Nephron (organoid): ENCODE measurements at regions not wholly inside any gene's neighbourhood (a gene's known extent, or its start where the extent isn't known, plus 50 kb on each side); places are given as distances from the start of the nearest gene placed in this dataset.

ENCODE experiments used
- H3K27ac Mint-ChIP-seq, 3 experiments: 2 replicates each; pipeline ENCODE4 v1.8.0; 2020; ENCODE audit warnings: mixed read lengths in 3 of 3, mild to moderate bottlenecking in 2 of 3, moderate library complexity in 1 of 3
- H3K27me3 Mint-ChIP-seq: 2 replicates; pipeline ENCODE4 v1.8.0; 2021; ENCODE audit warnings: low read depth, mild to moderate bottlenecking, moderate library complexity, mixed read lengths
- H3K36me3 Mint-ChIP-seq: 2 replicates; pipeline ENCODE4 v1.8.0; 2020; ENCODE audit warnings: low read depth, mixed read lengths
- H3K4me1 Mint-ChIP-seq: 2 replicates; pipeline ENCODE4 v1.8.0; 2020; ENCODE audit warnings: mixed read lengths
- H3K4me3 Mint-ChIP-seq, 3 experiments: 2 replicates each; pipeline ENCODE4 v1.8.0; 2020; ENCODE audit warnings: mild to moderate bottlenecking in 3 of 3, mixed read lengths in 3 of 3, moderate library complexity in 2 of 3
- H3K9me3 Mint-ChIP-seq: 2 replicates; pipeline ENCODE4 v1.8.0; 2020; ENCODE audit warnings: mixed read lengths
- CTCF ChIP-seq, 3 experiments: fragments of 200-600 bp; sonication (generic); IDR thresholded peaks; one replicate each; pipeline ENCODE4 v1.5.0; 2021; ENCODE audit warnings: antibody characterized with exemption in 3 of 3; ENCODE audit not compliant: unreplicated experiment in 3 of 3

GRCh38 chr5:158466191-158466590 is 607.2 kb upstream of the CLINT1 start:
- Mint-ChIP-seq H3K27me3 (no peaks in the 10 kb centered on the region), H3K9me3 (peaks cover 7% of the 10 kb centered on the region), H3K4me3 (no peak overlapping the region), H3K27ac (peak overlapping the region; percentile 52 to 84 (median 81)), H3K4me1 (peaks cover 65% of the 10 kb centered on the region), H3K36me3 (no peaks in the 10 kb centered on the region)
- no peak for TF ChIP-seq CTCF (IDR thresholded peaks at IDR 0.05; ENCODE audit: unreplicated experiment in 3 of 3)

GRCh38 chr5:158465086-158465972 is 606.4 kb upstream of the CLINT1 start:
- no peak overlapping the region for H3K4me3 Mint-ChIP-seq
- peak overlapping the region; percentile 52 to 84 (median 81) for H3K27ac Mint-ChIP-seq
- H3K9me3 Mint-ChIP-seq: peaks cover 7% of the 10 kb centered on the region
- H3K36me3 Mint-ChIP-seq: no peaks in the 10 kb centered on the region
- H3K27me3 Mint-ChIP-seq: no peaks in the 10 kb centered on the region
- peaks cover 62% of the 10 kb centered on the region for H3K4me1 Mint-ChIP-seq
- no peak for TF ChIP-seq CTCF (IDR thresholded peaks at IDR 0.05; ENCODE audit: unreplicated experiment in 3 of 3)

- peaks cover 4% of the 10 kb centered on the region for H3K9me3 Mint-ChIP-seq
- no peak overlapping the region for H3K4me3 Mint-ChIP-seq
- H3K4me1 Mint-ChIP-seq: peaks cover 57% of the 10 kb centered on the region
- no peaks in the 10 kb centered on the region for H3K27me3 Mint-ChIP-seq
- TF ChIP-seq CTCF (IDR thresholded peaks at IDR 0.05; ENCODE audit: unreplicated experiment in 3 of 3): no peak
- no peaks in the 10 kb centered on the region for H3K36me3 Mint-ChIP-seq
- peak overlapping the region; percentile 52 to 84 (median 81) for H3K27ac Mint-ChIP-seq
These were observed 605.4 kb upstream of the CLINT1 start for GRCh38 chr5:158464383-158464782.

- Mint-ChIP-seq H3K4me3 (no peak overlapping the region), H3K27ac (peak overlapping the region in 2 of 3 experiments; percentile 52 to 81), H3K9me3 (peaks cover 2% of the 10 kb centered on the region), H3K36me3 (no peaks in the 10 kb centered on the region), H3K4me1 (peaks cover 53% of the 10 kb centered on the region), H3K27me3 (no peaks in the 10 kb centered on the region)
- no peak for TF ChIP-seq CTCF (IDR thresholded peaks at IDR 0.05; ENCODE audit: unreplicated experiment in 3 of 3)
These were observed 605.0 kb upstream of the CLINT1 start for GRCh38 chr5:158463938-158464337.

GRCh38 chr5:158463188-158463587 is 604.2 kb upstream of the CLINT1 start:
- Mint-ChIP-seq H3K9me3 (no peaks in the 10 kb centered on the region), H3K27me3 (no peaks in the 10 kb centered on the region), H3K4me3 (no peak overlapping the region), H3K4me1 (peaks cover 53% of the 10 kb centered on the region), H3K27ac (peak overlapping the region in 2 of 3 experiments; percentile 43 to 92), H3K36me3 (no peaks in the 10 kb centered on the region)
- no peak for TF ChIP-seq CTCF (IDR thresholded peaks at IDR 0.05; ENCODE audit: unreplicated experiment in 3 of 3)
